Lung microvascular endothelial cell (primary cell): ENCODE measurements at regions not wholly inside any gene's neighbourhood (a gene's known extent, or its start where the extent isn't known, plus 50 kb on each side); places are given as distances from the start of the nearest gene placed in this dataset.
"Not testable (repeated sequence)": the region's sequence is repeated elsewhere in the genome, so short reads cannot be mapped to it uniquely, and the experiment has no call there.

Experiments used
- DNase-seq, 2 donors: peaks; one replicate each; pipeline versions ENCODE4 v3.0.0 to v3.0.0-alpha.2; 2010; ENCODE audit warnings: low read depth in 2 of 2

GRCh38 chr4:184282251-184282713, 64.6 kb upstream of the ENPP6 start:
- peak; percentile 21 to 50 for DNase-seq

- DNase-seq = no peak
These were observed 63.8 kb upstream of the ENPP6 start for GRCh38 chr4:184281231-184282139.

- DNase-seq = no peak
These were observed 63.0 kb upstream of the ENPP6 start for GRCh38 chr4:184280591-184281071.

- DNase-seq = no peak
These were observed 62.5 kb upstream of the ENPP6 start for GRCh38 chr4:184280137-184280536.

- no peak for DNase-seq
These were observed 61.9 kb upstream of the ENPP6 start for GRCh38 chr4:184279496-184280061.

- DNase-seq = not testable (repeated sequence)
These were observed 60.1 kb upstream of the ENPP6 start for GRCh38 chr4:184277769-184278168.

- not testable (repeated sequence) for DNase-seq
These were observed 59.3 kb upstream of the ENPP6 start for GRCh38 chr4:184277010-184277409.

- not testable (repeated sequence) for DNase-seq
These were observed 58.7 kb upstream of the ENPP6 start for GRCh38 chr4:184276346-184276745.

GRCh38 chr4:184275766-184276165, 58.1 kb upstream of the ENPP6 start:
- DNase-seq = peak in 1 of 2 donors; percentile 32

GRCh38 chr4:184274286-184274951, 56.7 kb upstream of the ENPP6 start:
- no peak for DNase-seq

GRCh38 chr4:184273166-184274147, 55.8 kb upstream of the ENPP6 start:
- DNase-seq = no peak

- no peak for DNase-seq
These were observed 53.2 kb upstream of the ENPP6 start for GRCh38 chr4:184270808-184271413.

- DNase-seq = no peak
These were observed 52.3 kb upstream of the ENPP6 start for GRCh38 chr4:184269879-184270430.

GRCh38 chr4:184268584-184269160, 51.0 kb upstream of the ENPP6 start:
- DNase-seq = peak in 1 of 2 donors; percentile 49

- peak; percentile 71 to 84 for DNase-seq
These were observed 50.3 kb upstream of the ENPP6 start for GRCh38 chr4:184267673-184268583.
